ENCODE measurements at regions not wholly inside any gene's neighbourhood (a gene's known extent, or its start where the extent isn't known, plus 50 kb on each side); places are given as distances from the start of the nearest gene placed in this dataset.
A peak's percentile ranks its signal among the peaks of the same experiment; 100 is the strongest.

- DNase-seq: no peak
- Mint-ChIP-seq H3K9me3 (no peaks in the 10 kb centered on the region), H3K27ac (no peak overlapping the region), H3K4me1 (no peaks in the 10 kb centered on the region), H3K36me3 (peaks cover 0 to 4% (median 0%) of the 10 kb centered on the region in 3 donors), H3K4me3 (no peak overlapping the region), H3K27me3 (ENCODE audit: low read depth in 3 of 3) (peaks cover 0 to 2% (median 0%) of the 10 kb centered on the region in 3 donors)
Measured at GRCh38 chr20:24872291-24873024, 76.6 kb upstream of the CST7 start.

DNA sequence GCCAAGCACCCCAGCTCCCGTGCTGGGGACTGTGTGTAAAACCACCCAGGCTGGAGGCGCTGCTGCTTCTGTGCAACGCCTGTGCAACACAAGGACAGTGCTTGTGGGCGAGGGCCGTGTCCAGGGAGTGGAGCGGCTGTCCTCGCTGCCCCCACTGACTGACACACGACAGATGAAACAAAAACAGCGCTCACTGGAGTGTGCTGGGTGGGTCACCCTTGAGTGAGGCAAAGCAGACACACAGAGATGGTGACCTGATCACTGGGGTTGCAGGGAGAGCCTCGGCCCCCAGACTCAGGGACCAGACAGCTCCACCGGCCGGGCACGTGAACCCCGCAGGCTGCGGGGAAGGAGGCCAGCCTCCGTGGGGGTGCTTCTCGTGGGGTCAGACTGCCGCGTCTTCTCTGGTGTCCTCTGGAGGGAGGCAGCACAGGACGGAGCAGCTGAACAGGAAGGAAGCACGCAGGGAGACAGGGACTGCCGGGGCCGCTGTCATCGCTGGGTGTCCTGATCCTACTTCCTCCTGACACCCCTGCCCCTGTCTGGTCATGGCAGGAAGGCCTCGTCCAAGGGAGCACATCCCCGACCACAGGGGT is 75.9 kb upstream of the CST7 start:
- Mint-ChIP-seq H3K27me3 (ENCODE audit: low read depth in 3 of 3) (peaks cover 0 to 2% (median 0%) of the 10 kb centered on the region in 3 donors), H3K4me3 (no peak overlapping the region), H3K36me3 (peaks cover 0 to 4% (median 0%) of the 10 kb centered on the region in 3 donors), H3K27ac (no peak overlapping the region), H3K4me1 (no peaks in the 10 kb centered on the region), H3K9me3 (no peaks in the 10 kb centered on the region)
- no peak for DNase-seq

GRCh38 chr20:24875078-24875477 is 74.0 kb upstream of the CST7 start:
- Mint-ChIP-seq H3K9me3 (no peaks in the 10 kb centered on the region), H3K4me1 (no peaks in the 10 kb centered on the region), H3K27ac (no peak overlapping the region), H3K36me3 (peaks cover 0 to 4% (median 0%) of the 10 kb centered on the region in 3 donors), H3K4me3 (no peak overlapping the region), H3K27me3 (ENCODE audit: low read depth in 3 of 3) (peaks cover 0 to 1% (median 0%) of the 10 kb centered on the region in 3 donors)
- no peak for DNase-seq

- H3K4me1 Mint-ChIP-seq: no peaks in the 10 kb centered on the region
- H3K9me3 Mint-ChIP-seq: peaks cover 0 to under 1% (median 0%) of the 10 kb centered on the region in 6 donors
- no peak for DNase-seq
- no peak overlapping the region for H3K4me3 Mint-ChIP-seq
- peaks cover 0 to 4% (median 0%) of the 10 kb centered on the region in 3 donors for H3K36me3 Mint-ChIP-seq
- H3K27me3 Mint-ChIP-seq (ENCODE audit: low read depth in 3 of 3): peaks cover 0 to 1% (median 0%) of the 10 kb centered on the region in 3 donors
- H3K27ac Mint-ChIP-seq: no peak overlapping the region
Measured at GRCh38 chr20:24877652-24878051, 71.4 kb upstream of the CST7 start.

DNA sequence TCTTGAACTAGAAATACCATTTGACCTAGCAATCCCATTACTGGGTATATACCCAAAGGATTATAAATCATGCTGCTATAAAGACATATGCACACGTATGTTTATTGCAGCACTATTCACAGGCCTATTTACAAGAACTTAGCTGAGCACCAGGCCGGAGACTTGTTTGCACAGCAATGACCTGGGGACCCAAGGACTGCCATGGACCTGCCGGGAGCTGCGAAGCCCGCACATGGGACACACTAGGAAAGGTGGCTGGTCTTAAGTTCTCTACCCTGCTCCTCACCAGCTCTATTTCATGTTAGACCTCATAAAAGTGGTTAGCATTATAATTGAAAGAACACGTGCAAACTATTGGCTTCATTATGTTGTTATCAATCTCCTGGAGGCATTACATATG is 70.4 kb upstream of the CST7 start:
- Mint-ChIP-seq H3K9me3 (peaks cover 3 to 11% (median 5%) of the 10 kb centered on the region in 6 donors), H3K36me3 (peaks cover 5 to 7% (median 5%) of the 10 kb centered on the region in 3 donors), H3K4me1 (no peaks in the 10 kb centered on the region), H3K27me3 (ENCODE audit: low read depth in 3 of 3) (peaks cover 0 to 8% (median 4%) of the 10 kb centered on the region in 3 donors), H3K4me3 (no peak overlapping the region), H3K27ac (no peak overlapping the region)
- DNase-seq: no peak

DNA sequence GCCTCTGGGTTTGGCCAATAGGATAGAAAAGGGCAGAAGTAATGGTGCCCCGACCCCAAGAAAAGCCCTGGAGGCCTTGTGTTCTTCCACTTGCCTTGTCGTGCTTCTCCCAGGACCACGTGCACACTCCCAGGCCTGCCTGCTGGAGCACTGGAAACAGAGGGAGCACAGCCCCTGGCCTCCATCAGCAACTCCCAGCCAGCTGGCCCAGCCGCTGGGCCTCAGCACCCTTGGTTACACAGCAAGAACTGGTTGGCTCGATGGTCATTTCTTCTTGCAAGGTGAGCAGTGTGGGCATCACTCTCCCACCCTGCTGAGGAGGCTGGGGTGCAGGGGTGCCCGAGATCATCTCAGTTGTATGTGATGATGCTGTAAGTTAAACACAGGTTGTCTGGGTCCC is 69.2 kb upstream of the CST7 start:
- Mint-ChIP-seq H3K4me1 (no peaks in the 10 kb centered on the region), H3K9me3 (peaks cover 3 to 18% (median 8%) of the 10 kb centered on the region in 6 donors), H3K27ac (no peak overlapping the region), H3K4me3 (no peak overlapping the region), H3K27me3 (ENCODE audit: low read depth in 3 of 3) (peaks cover 0 to 8% (median 4%) of the 10 kb centered on the region in 3 donors), H3K36me3 (peaks cover 9 to 10% (median 9%) of the 10 kb centered on the region in 3 donors)
- no peak for DNase-seq

DNA sequence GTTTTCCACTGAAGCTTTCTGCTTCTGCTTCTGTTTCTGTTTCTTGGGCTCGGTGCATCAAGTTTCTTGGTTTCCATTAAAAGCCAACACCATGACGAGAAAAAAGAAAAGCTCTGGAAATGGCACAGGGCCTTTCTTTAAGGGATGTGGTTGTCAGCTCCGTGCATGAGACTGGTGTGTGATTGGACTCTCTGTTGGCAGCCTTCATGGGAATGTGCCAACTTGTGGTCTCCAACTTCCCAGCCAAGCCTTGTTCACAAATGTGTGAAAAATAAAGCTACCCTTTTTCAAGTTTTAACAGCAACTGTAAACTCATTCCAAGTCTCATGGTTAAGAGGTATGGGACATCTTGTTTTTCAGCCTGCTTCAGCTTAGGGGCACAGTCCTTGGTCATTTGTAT is 68.7 kb upstream of the CST7 start:
- no peak overlapping the region for H3K4me3 Mint-ChIP-seq
- DNase-seq: no peak

GRCh38 chr20:24890286-24890685 is 58.8 kb upstream of the CST7 start:
- Mint-ChIP-seq H3K4me1 (no peaks in the 10 kb centered on the region), H3K9me3 (no peaks in the 10 kb centered on the region), H3K4me3 (no peak overlapping the region), H3K36me3 (no peaks in the 10 kb centered on the region), H3K27ac (peak overlapping the region in 1 of 6 donors; percentile 15), H3K27me3 (ENCODE audit: low read depth in 3 of 3) (peaks cover 0 to 4% (median 1%) of the 10 kb centered on the region in 3 donors)
- no peak for DNase-seq

More for the DNA sequence above, 68.7 kb upstream of the CST7 start:
- H3K4me1 Mint-ChIP-seq: no peaks in the 10 kb centered on the region
- H3K27ac Mint-ChIP-seq: no peak overlapping the region
- peaks cover 0 to 8% (median 4%) of the 10 kb centered on the region in 3 donors for H3K27me3 Mint-ChIP-seq (ENCODE audit: low read depth in 3 of 3)
- peaks cover 3 to 18% (median 8%) of the 10 kb centered on the region in 6 donors for H3K9me3 Mint-ChIP-seq
- peaks cover 9 to 10% (median 9%) of the 10 kb centered on the region in 3 donors for H3K36me3 Mint-ChIP-seq

DNA sequence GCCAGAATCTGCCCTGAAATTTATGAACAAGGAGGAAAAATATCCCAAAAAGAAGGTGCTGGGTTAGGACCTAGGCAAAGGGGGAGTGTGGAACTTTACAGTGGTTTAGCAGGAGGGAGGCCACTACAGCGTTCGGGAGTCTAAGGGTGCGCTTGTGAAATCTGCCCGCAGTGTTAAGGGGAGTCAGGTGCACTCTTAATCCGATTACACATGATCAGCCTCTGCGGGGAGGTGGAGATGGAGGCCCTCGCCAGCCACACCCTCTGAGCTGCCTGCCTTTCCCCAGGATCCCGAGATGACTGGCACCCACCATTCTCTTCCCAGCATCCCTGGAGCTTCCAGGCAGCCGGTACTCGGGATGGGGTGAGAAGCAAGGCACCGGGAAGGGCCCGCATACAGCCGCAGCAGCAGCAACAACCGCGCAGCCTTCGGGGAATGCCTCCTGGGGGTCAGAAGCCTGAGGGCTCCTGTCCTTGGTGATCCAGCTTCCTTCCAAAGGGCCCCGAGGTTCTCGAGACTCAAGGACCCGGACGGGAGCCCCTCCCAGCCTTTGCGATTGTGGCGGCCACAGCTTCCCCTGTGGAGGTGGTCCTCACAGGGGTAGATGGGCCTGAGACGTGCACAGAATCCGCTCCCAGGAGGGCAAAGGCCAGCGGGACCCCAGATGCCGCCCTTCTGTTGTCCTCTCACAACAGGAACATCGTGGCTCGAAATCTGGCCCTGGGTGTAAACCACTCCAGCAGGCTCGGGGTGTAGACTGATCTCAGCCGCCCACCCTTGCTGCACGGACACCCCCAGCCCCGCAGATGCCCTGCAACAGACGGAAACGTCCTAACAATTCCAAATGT is 57.3 kb upstream of the CST7 start:
- H3K4me1 Mint-ChIP-seq: no peaks in the 10 kb centered on the region
- no peaks in the 10 kb centered on the region for H3K9me3 Mint-ChIP-seq
- no peak overlapping the region for H3K4me3 Mint-ChIP-seq
- H3K27ac Mint-ChIP-seq: no peak overlapping the region
- DNase-seq: no peak
- H3K36me3 Mint-ChIP-seq: no peaks in the 10 kb centered on the region
- H3K27me3 Mint-ChIP-seq (ENCODE audit: low read depth in 3 of 3): peaks cover 0 to 1% (median 0%) of the 10 kb centered on the region in 3 donors

DNA sequence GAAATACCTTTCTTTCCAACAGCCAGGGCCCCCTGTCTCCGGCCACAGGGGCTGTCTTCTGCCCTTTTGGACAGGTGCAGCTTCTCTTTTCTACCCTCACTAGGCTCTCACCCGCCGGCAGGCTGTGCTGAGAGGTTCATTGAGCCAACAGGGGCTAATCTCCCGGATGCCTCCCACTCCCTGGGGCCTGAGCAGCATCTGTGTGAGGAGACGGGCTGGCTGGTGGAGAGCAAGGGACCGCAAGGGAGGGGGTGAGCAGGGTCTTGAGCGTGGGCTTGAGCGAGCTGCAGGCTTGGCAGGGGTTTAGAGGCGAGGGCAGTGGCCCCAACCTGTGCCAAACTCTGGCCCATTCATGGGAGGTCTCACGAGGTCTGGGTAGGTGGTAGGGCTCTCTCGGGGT is 56.5 kb upstream of the CST7 start:
- H3K9me3 Mint-ChIP-seq: no peaks in the 10 kb centered on the region
- H3K4me3 Mint-ChIP-seq: no peak overlapping the region
- DNase-seq: no peak
- no peaks in the 10 kb centered on the region for H3K36me3 Mint-ChIP-seq
- H3K4me1 Mint-ChIP-seq: no peaks in the 10 kb centered on the region
- H3K27me3 Mint-ChIP-seq (ENCODE audit: low read depth in 3 of 3): peaks cover 0 to 1% (median 0%) of the 10 kb centered on the region in 3 donors
- H3K27ac Mint-ChIP-seq: no peak overlapping the region

- Mint-ChIP-seq H3K27ac (no peak overlapping the region), H3K27me3 (ENCODE audit: low read depth in 3 of 3) (peaks cover 0 to 1% (median 0%) of the 10 kb centered on the region in 3 donors), H3K36me3 (no peaks in the 10 kb centered on the region), H3K9me3 (no peaks in the 10 kb centered on the region), H3K4me1 (no peaks in the 10 kb centered on the region), H3K4me3 (no peak overlapping the region)
- no peak for DNase-seq
Measured at GRCh38 chr20:24892931-24893330, 56.1 kb upstream of the CST7 start.

DNA sequence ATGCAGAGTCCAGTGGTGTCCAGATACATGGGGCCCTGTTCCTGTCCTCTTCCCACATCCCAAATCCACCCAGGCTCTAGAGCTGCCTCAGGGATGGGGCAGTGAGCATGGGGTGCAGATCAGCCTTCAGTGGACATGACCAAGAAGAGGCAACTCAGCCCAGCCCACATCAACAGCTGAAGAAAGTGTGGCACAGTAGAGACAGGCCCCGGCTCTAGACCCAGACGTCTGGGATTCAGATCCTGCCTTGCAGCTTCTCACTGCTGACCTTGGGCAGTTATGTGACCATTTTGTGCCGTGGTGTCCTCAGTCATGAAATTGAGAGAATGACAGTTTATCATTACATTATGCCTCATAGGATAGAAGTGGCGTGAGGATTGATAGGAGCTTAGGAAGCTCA is 54.6 kb upstream of the CST7 start:
- peaks cover 5 to 6% (median 6%) of the 10 kb centered on the region in 3 donors for H3K36me3 Mint-ChIP-seq
- H3K27ac Mint-ChIP-seq: no peak overlapping the region
- DNase-seq: no peak
- H3K27me3 Mint-ChIP-seq (ENCODE audit: low read depth in 3 of 3): peaks cover 0 to 6% (median 2%) of the 10 kb centered on the region in 3 donors
- no peak overlapping the region for H3K4me3 Mint-ChIP-seq
- H3K4me1 Mint-ChIP-seq: no peaks in the 10 kb centered on the region
- H3K9me3 Mint-ChIP-seq: peaks cover 0 to 11% (median 5%) of the 10 kb centered on the region in 6 donors

GRCh38 chr20:24894967-24895366 is 54.1 kb upstream of the CST7 start:
- H3K36me3 Mint-ChIP-seq: peaks cover 6 to 11% (median 9%) of the 10 kb centered on the region in 3 donors
- no peak for DNase-seq
- H3K9me3 Mint-ChIP-seq: peaks cover 0 to 16% (median 8%) of the 10 kb centered on the region in 6 donors
- no peak overlapping the region for H3K27ac Mint-ChIP-seq
- H3K4me3 Mint-ChIP-seq: no peak overlapping the region
- H3K27me3 Mint-ChIP-seq (ENCODE audit: low read depth in 3 of 3): peaks cover 0 to 6% (median 3%) of the 10 kb centered on the region in 3 donors
- H3K4me1 Mint-ChIP-seq: no peaks in the 10 kb centered on the region

DNA sequence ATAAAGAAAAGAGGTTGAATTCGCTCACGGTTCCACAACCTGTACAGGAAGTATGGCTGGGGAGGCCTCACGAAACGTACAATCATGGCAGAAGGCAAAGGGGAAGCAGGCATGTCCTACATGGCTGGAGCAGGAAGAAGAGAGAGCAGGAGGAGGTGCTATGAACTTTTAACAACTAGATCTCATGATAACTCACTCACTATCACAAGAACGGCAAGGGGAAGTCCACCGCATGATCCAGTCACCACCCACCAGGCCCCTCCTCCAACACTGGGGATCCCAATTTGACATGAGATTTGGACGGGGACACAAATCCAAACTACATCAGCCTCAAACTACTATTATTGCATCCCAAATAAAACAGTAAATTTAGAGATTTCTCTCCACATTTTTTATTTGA is 53.6 kb upstream of the CST7 start:
- Mint-ChIP-seq H3K27me3 (ENCODE audit: low read depth in 3 of 3) (peaks cover 0 to 6% (median 5%) of the 10 kb centered on the region in 3 donors), H3K4me1 (no peaks in the 10 kb centered on the region)

More for the DNA sequence above, 53.6 kb upstream of the CST7 start:
- Mint-ChIP-seq H3K4me3 (no peak overlapping the region), H3K27ac (no peak overlapping the region), H3K9me3 (peaks cover 2 to 17% (median 9%) of the 10 kb centered on the region in 6 donors), H3K36me3 (peaks cover 6 to 12% (median 9%) of the 10 kb centered on the region in 3 donors)
- DNase-seq: no peak

Data from immature natural killer cell (primary cell).